ENCODE measurements at regions not wholly inside any gene's neighbourhood (a gene's known extent, or its start where the extent isn't known, plus 50 kb on each side); places are given as distances from the start of the nearest gene placed in this dataset.

DNA sequence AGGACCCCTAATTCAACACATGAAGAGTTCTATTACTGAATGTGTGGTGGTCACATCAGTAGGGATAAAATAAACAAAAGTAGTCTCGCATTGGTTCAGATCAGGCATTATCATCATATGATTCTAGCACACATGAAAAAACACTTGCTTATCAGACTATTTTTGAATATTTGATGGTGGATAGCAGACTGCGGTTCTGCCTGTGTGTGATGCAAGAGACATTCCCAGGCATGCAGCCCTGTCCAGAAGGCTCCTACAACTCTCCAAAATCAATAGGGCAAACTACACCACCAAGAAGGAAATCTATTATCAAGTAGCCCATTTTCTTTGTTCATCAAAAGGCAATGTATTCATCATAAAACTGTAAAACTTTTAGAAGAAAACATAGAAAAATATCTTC is 304.7 kb downstream of the DUSP10 start:
- no peaks in the 10 kb centered on the region for H3K27me3 Mint-ChIP-seq (ENCODE audit: insufficient read depth)
- H3K27me3 ChIP-seq (ENCODE audit: control insufficient read depth, insufficient read depth, low read length, poor library complexity, severe bottlenecking) = no peaks in the 10 kb centered on the region
- no peak overlapping the region for H3K27ac Mint-ChIP-seq
- H3K9ac ChIP-seq (ENCODE audit: extremely low read depth, low read length, poor library complexity, severe bottlenecking) = no peak overlapping the region
- peaks cover 28% of the 10 kb centered on the region for H3K4me1 Mint-ChIP-seq
- no peaks in the 10 kb centered on the region for H3K9me3 Mint-ChIP-seq
- no peaks in the 10 kb centered on the region for H3K36me3 ChIP-seq (ENCODE audit: control insufficient read depth, insufficient read depth, low read length)
- H3K27ac ChIP-seq (ENCODE audit: low read depth, low read length) = no peak overlapping the region
- H3K9me3 ChIP-seq (ENCODE audit: control insufficient read depth, low read length) = no peaks in the 10 kb centered on the region
- no peaks in the 10 kb centered on the region for H3K4me1 ChIP-seq (ENCODE audit: control insufficient read depth, insufficient read depth, low read length)
- H3K4me3 ChIP-seq (ENCODE audit: low read length) = no peak overlapping the region
- no peak overlapping the region for H3K4me3 Mint-ChIP-seq
- WGBS, 2 experiments (ENCODE audit: insufficient coverage in 1 of 2, insufficient read length in 1 of 2) = 100% methylated on average over 1 of the region's 2 CpGs; no CpG with 5 or more reads in 1 of the 2 experiments
- TF ChIP-seq, protein P1, sequence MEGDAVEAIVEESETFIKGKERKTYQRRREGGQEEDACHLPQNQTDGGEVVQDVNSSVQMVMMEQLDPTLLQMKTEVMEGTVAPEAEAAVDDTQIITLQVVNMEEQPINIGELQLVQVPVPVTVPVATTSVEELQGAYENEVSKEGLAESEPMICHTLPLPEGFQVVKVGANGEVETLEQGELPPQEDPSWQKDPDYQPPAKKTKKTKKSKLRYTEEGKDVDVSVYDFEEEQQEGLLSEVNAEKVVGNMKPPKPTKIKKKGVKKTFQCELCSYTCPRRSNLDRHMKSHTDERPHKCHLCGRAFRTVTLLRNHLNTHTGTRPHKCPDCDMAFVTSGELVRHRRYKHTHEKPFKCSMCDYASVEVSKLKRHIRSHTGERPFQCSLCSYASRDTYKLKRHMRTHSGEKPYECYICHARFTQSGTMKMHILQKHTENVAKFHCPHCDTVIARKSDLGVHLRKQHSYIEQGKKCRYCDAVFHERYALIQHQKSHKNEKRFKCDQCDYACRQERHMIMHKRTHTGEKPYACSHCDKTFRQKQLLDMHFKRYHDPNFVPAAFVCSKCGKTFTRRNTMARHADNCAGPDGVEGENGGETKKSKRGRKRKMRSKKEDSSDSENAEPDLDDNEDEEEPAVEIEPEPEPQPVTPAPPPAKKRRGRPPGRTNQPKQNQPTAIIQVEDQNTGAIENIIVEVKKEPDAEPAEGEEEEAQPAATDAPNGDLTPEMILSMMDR (conservative IDR thresholded peaks at IDR 0.05) = no peak
- no peak for DNase-seq
- H3K36me3 Mint-ChIP-seq (ENCODE audit: low read depth) = peaks cover 2% of the 10 kb centered on the region

DNA sequence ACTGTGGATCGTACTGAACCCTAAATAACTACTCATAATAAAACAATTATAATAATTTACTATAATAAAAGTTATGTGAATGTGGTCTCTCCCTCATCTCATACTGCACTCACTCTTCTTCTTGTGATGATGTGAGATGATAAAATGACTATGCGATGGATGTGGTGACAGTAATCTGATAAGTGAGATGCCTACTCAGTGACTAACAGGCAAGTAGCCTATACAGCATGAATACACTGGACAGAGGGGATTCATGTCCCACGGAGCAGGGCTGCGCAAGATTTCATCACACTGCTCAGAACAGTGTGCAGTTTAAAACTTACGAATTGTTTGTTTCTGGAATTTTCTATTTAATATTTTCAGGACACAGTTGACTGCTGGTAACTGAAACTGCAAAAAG is 304.0 kb downstream of the DUSP10 start:
- Mint-ChIP-seq H3K27me3 (ENCODE audit: insufficient read depth) (no peaks in the 10 kb centered on the region), H3K27ac (no peak overlapping the region), H3K36me3 (ENCODE audit: low read depth) (peaks cover 2% of the 10 kb centered on the region), H3K4me1 (peaks cover 31% of the 10 kb centered on the region), H3K4me3 (no peak overlapping the region), H3K9me3 (no peaks in the 10 kb centered on the region)
- 94 to 96% methylated on average over 3 to 4 of the region's 5 CpGs for WGBS, 2 experiments (ENCODE audit: insufficient coverage in 1 of 2, insufficient read length in 1 of 2)
- TF ChIP-seq, protein P1 (conservative IDR thresholded peaks at IDR 0.05) = no peak
- no peaks in the 10 kb centered on the region for H3K36me3 ChIP-seq (ENCODE audit: control insufficient read depth, insufficient read depth, low read length)
- no peak overlapping the region for H3K4me3 ChIP-seq (ENCODE audit: low read length)
- H3K27me3 ChIP-seq (ENCODE audit: control insufficient read depth, insufficient read depth, low read length, poor library complexity, severe bottlenecking) = no peaks in the 10 kb centered on the region
- no peak overlapping the region for H3K9ac ChIP-seq (ENCODE audit: extremely low read depth, low read length, poor library complexity, severe bottlenecking)
- H3K27ac ChIP-seq (ENCODE audit: low read depth, low read length) = no peak overlapping the region
- H3K9me3 ChIP-seq (ENCODE audit: control insufficient read depth, low read length) = no peaks in the 10 kb centered on the region
- no peaks in the 10 kb centered on the region for H3K4me1 ChIP-seq (ENCODE audit: control insufficient read depth, insufficient read depth, low read length)
- DNase-seq = no peak

DNA sequence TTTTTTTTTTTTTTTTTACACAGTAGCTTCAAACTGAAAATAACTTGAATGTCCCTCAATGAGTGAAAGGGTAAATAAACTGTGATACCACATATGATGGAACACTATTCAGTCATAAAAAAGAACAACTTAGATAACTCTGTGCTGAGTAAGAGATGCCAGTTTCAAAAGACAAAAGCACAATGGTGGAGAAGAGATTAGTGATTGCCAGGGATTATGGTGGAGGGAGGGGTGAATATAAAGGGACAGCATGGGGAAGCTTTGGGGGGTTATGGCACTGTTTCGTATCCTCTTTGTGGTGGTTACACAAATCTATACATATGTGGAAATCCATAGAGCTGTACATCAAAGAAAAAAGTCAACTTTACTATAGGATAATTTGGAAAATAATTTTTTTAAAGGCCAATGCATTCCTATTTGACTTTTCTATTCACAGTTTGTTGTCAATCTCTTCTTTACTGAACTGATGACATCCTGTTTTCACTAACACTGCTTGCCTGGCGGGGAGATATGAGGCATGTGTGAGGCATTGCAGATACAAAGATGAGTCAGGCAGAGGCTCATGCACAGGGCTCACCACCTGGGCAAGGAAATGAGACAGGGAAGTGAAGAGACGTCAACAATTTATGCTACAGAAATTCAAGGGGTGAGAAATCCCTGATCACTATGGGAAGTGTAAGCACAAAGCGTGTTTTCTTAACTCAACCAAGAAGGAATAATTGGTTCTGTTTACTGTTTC is 302.7 kb downstream of the DUSP10 start:
- peaks cover 2% of the 10 kb centered on the region for H3K36me3 Mint-ChIP-seq (ENCODE audit: low read depth)
- Histone ChIP-seq H3K9ac (ENCODE audit: extremely low read depth, low read length, poor library complexity, severe bottlenecking) (no peak overlapping the region), H3K9me3 (ENCODE audit: control insufficient read depth, low read length) (no peaks in the 10 kb centered on the region), H3K27me3 (ENCODE audit: control insufficient read depth, insufficient read depth, low read length, poor library complexity, severe bottlenecking) (no peaks in the 10 kb centered on the region), H3K36me3 (ENCODE audit: control insufficient read depth, insufficient read depth, low read length) (no peaks in the 10 kb centered on the region), H3K4me1 (ENCODE audit: control insufficient read depth, insufficient read depth, low read length) (no peaks in the 10 kb centered on the region), H3K4me3 (ENCODE audit: low read length) (no peak overlapping the region), H3K27ac (ENCODE audit: low read depth, low read length) (no peak overlapping the region)
- WGBS, 2 experiments (ENCODE audit: insufficient coverage in 1 of 2, insufficient read length in 1 of 2) = 84% methylated on average over 3 of the region's 4 CpGs; no CpG with 5 or more reads in 1 of the 2 experiments
- peak overlapping the region; percentile 14 for H3K27ac Mint-ChIP-seq
- TF ChIP-seq, protein P1 (conservative IDR thresholded peaks at IDR 0.05) = no peak
- no peak overlapping the region for H3K4me3 Mint-ChIP-seq
- DNase-seq = no peak
- no peaks in the 10 kb centered on the region for H3K27me3 Mint-ChIP-seq (ENCODE audit: insufficient read depth)
- peaks cover 29% of the 10 kb centered on the region for H3K4me1 Mint-ChIP-seq
- no peaks in the 10 kb centered on the region for H3K9me3 Mint-ChIP-seq
